Lung (tissue), 11 donors: ENCODE measurements at regions not wholly inside any gene's neighbourhood (a gene's known extent, or its start where the extent isn't known, plus 50 kb on each side); places are given as distances from the start of the nearest gene placed in this dataset.

Experiments
- ATAC-seq: fragments of 200-7000 bp; cut with Tn5 transposase; one replicate; pipeline ENCODE4 v1.9.1; 2020; ENCODE audit warnings: moderate number of reproducible peaks; ENCODE audit not compliant: insufficient read depth, low FRiP score
- DNase-seq, 3 donors: peaks; one replicate each; pipeline ENCODE4 v3.0.0-alpha.2; 2013 to 2017
- H3K27ac ChIP-seq, 2 donors: one replicate each; pipeline ENCODE4 v1.5.1; 2013; ENCODE audit warnings: mild to moderate bottlenecking in 2 of 2, moderate library complexity in 2 of 2, control low read depth in 1 of 2, inconsistent platforms in 1 of 2, low read depth in 1 of 2, low read length in 1 of 2
- H3K27me3 ChIP-seq, 3 donors: one replicate each; pipeline ENCODE4 v1.5.1; 2013; ENCODE audit warnings: low read length in 2 of 3; ENCODE audit not compliant: control insufficient read depth in 3 of 3, insufficient read depth in 3 of 3
- H3K36me3 ChIP-seq, 4 donors: one replicate each; pipeline ENCODE4 v1.5.1; 2013; ENCODE audit warnings: low read length in 4 of 4, mild to moderate bottlenecking in 1 of 4, moderate library complexity in 1 of 4; ENCODE audit not compliant: control insufficient read depth in 4 of 4, insufficient read depth in 4 of 4
- H3K4me1 ChIP-seq, 5 donors: one replicate each; pipeline ENCODE4 v1.5.1; 2013; ENCODE audit warnings: low read length in 5 of 5, mild to moderate bottlenecking in 2 of 5, moderate library complexity in 1 of 5; ENCODE audit not compliant: control insufficient read depth in 5 of 5, insufficient read depth in 5 of 5
- H3K4me3 ChIP-seq: one replicate; pipeline ENCODE4 v1.5.1; 2013; ENCODE audit warnings: mild to moderate bottlenecking, control low read depth, moderate library complexity
- H3K9ac ChIP-seq, 2 donors: one replicate each; pipeline ENCODE4 v1.5.1; 2013; ENCODE audit warnings: low read length in 2 of 2, control low read depth in 1 of 2; ENCODE audit not compliant: insufficient read depth in 1 of 2
- H3K9me3 ChIP-seq, 4 donors: one replicate each; pipeline ENCODE4 v1.5.1; 2013; ENCODE audit warnings: low read length in 3 of 4, mild to moderate bottlenecking in 1 of 4, moderate library complexity in 1 of 4; ENCODE audit not compliant: control insufficient read depth in 4 of 4, insufficient read depth in 3 of 4
- WGBS, 2 donors: extraction: QIAGEN DNeasy Blood & Tissue Kit; methylation state at CpG; one replicate each; pipeline ENCODE4 v1.1.7; 2013; 5-methylcytosine and 5-hydroxymethylcytosine counted together
- TF ChIP-seq, protein P1 (sequence below): IDR thresholded peaks from 2 replicates; pipeline ENCODE4 v1.5.1; 2012; ENCODE audit warnings: mild to moderate bottlenecking; ENCODE audit errors: control extremely low read depth, extremely low read depth
- donor health status: control.
- donor health status: control.
- donor health status: Bipolar disorder and iron deficiency.
- donor health status: healthy.
- donor health status: DM: yes; HTN: yes; CAD: no.

DNA sequence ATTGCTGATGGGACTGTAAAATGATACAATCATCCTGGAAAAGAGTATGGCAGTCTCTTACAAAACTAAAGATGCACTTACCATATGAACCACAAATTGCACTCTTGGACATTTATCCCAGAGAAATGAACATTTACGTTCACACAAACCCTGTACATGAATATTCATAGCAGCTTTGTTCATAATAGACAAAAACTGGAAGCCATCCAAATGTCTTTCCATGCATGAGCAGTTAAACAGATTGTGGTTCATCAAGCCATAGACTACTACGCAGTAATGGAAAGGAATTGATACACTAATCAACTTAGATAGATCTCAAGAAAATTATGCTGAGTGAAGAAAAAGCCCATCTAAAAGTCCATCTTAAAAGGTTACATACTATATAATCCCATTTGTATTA lies 156.1 kb upstream of the SLC39A10 start:
- Histone ChIP-seq H3K27ac (no peak overlapping the region), H3K36me3 (no peaks in the 10 kb centered on the region), H3K9ac (no peak overlapping the region), H3K4me1 (no peaks in the 10 kb centered on the region), H3K9me3 (no peaks in the 10 kb centered on the region), H3K27me3 (no peaks in the 10 kb centered on the region), H3K4me3 (no peak overlapping the region)
- 91% methylated on average over 2 of the region's 2 CpGs for WGBS, 2 donors
- DNase-seq = no peak
- TF ChIP-seq, protein P1, sequence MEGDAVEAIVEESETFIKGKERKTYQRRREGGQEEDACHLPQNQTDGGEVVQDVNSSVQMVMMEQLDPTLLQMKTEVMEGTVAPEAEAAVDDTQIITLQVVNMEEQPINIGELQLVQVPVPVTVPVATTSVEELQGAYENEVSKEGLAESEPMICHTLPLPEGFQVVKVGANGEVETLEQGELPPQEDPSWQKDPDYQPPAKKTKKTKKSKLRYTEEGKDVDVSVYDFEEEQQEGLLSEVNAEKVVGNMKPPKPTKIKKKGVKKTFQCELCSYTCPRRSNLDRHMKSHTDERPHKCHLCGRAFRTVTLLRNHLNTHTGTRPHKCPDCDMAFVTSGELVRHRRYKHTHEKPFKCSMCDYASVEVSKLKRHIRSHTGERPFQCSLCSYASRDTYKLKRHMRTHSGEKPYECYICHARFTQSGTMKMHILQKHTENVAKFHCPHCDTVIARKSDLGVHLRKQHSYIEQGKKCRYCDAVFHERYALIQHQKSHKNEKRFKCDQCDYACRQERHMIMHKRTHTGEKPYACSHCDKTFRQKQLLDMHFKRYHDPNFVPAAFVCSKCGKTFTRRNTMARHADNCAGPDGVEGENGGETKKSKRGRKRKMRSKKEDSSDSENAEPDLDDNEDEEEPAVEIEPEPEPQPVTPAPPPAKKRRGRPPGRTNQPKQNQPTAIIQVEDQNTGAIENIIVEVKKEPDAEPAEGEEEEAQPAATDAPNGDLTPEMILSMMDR = no peak
- ATAC-seq = no peak

DNA sequence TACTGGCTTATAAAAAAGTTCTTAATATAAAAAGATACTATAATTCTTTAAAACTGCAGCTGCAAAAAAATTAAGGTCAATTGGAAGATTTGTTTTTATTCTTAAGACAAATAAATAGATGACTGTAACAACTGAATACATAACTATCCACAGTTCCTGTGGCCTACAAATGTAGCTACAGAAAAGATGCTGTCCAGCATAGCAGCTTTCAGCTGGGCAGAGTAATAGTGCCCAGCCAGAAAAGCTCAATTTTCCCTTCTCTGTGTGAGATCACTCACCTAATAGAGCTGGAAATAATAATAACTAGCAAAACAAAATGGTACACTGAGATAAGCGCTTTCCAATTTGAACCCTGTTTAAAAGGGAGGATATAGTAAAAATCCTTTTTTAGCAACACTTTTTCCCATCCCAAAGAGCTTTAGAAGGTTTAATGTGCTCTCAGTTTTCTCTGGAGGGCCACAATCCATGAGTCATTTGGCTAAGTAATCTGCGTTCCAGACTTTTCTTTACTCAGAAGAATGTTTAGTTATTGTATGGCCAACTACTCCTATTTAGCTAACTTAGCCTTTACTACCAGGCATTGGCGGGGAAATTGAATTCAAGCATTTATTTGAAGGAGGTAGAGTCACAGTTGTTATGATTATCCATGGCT lies 158.1 kb upstream of the SLC39A10 start:
- 97% methylated on average over 3 of the region's 3 CpGs for WGBS, 2 donors

DNA sequence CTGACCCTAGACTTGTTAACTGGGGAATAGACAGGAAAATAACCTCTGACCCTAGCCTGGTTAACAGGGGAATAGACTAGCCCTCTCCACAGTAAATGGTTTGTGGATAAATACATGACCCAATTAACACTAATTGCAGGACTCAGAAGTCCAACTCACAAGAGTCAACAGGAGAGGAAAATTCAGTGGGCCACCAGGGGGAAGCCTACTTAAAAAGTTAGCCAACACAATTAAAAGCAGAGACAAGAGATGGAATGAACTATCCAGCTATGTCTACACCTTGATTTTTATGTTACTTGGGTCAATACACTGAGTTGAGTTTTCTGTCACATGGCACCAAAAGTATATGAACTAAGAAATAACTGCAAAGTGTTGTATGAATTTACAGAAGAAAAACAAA lies 158.8 kb upstream of the SLC39A10 start:
- no peaks in the 10 kb centered on the region for H3K9me3 ChIP-seq
- H3K36me3 ChIP-seq = no peaks in the 10 kb centered on the region
- no peak overlapping the region for H3K27ac ChIP-seq
- H3K27me3 ChIP-seq = no peaks in the 10 kb centered on the region
- H3K4me1 ChIP-seq = no peaks in the 10 kb centered on the region
- H3K4me3 ChIP-seq = no peak overlapping the region
- TF ChIP-seq, protein P1 = peak; percentile 53
- no peak overlapping the region for H3K9ac ChIP-seq
- no peak for ATAC-seq
- DNase-seq = peak in 2 of 3 donors; percentile 22 to 32

More for the DNA sequence above, 158.1 kb upstream of the SLC39A10 start:
- Histone ChIP-seq H3K9me3 (no peaks in the 10 kb centered on the region), H3K9ac (no peak overlapping the region), H3K36me3 (no peaks in the 10 kb centered on the region), H3K27me3 (no peaks in the 10 kb centered on the region), H3K4me3 (no peak overlapping the region), H3K27ac (no peak overlapping the region), H3K4me1 (no peaks in the 10 kb centered on the region)
- DNase-seq = no peak
- TF ChIP-seq, protein P1 = no peak
- no peak for ATAC-seq

DNA sequence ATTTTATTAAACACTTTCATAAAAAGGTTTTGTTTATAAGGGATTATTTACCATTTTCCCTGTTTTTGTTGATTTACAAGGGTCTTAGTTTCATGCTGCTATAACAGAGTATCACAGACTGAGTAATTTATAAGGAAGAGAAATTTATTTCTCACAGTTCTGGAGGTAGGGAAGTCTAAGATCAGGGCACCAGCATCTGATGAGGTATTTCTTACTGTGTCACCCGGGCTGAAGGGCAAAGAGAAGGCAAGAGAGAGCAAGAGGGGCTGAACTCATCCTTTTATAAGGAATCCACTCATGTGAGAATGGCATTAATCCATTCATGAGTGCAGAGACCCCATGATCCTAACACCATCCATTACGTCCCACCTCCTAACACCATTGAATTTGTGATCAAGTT lies 160.0 kb upstream of the SLC39A10 start:
- ATAC-seq (no peak), DNase-seq (no peak)
- H3K27ac ChIP-seq = no peak overlapping the region
- no peaks in the 10 kb centered on the region for H3K36me3 ChIP-seq
- no peaks in the 10 kb centered on the region for H3K4me1 ChIP-seq
- no peaks in the 10 kb centered on the region for H3K27me3 ChIP-seq
- TF ChIP-seq, protein P1 = no peak
- H3K9ac ChIP-seq = no peak overlapping the region
- H3K4me3 ChIP-seq = no peak overlapping the region
- 88 to 90% methylated on average over 2 of the region's 2 CpGs for WGBS, 2 donors
- no peaks in the 10 kb centered on the region for H3K9me3 ChIP-seq
